ENCODE measurements at regions not wholly inside any gene's neighbourhood (a gene's known extent, or its start where the extent isn't known, plus 50 kb on each side); places are given as distances from the start of the nearest gene placed in this dataset.

GRCh38 chr2:71950256-71951082 lies 197.2 kb downstream of the CYP26B1 start:
- no peaks in the 10 kb centered on the region for H3K9me3 ChIP-seq
- no peaks in the 10 kb centered on the region for H3K36me3 ChIP-seq
- H3K4me3 ChIP-seq = no peak overlapping the region
- TF ChIP-seq POLR2AphosphoS5 (IDR thresholded peaks at IDR 0.05) (no peak), EP300 (IDR thresholded peaks at IDR 0.05) (no peak), POLR2A (IDR thresholded peaks at IDR 0.05) (no peak), CTCF (IDR thresholded peaks at IDR 0.05) (no peak)
- no peak for DNase-seq
- intact Hi-C loops (cut with DNase I; ENCODE audit: low total_unique reads) = no loop called here
- no peak overlapping the region for H3K27ac ChIP-seq
- no peaks in the 10 kb centered on the region for H3K4me1 ChIP-seq
- H3K27me3 ChIP-seq = no peaks in the 10 kb centered on the region
- 63 to 71% (median 69%) methylated on average over 4 of the region's 4 CpGs for WGBS, 5 donors

GRCh38 chr2:71949537-71949798 lies 198.2 kb downstream of the CYP26B1 start:
- H3K9me3 ChIP-seq = no peaks in the 10 kb centered on the region
- H3K27me3 ChIP-seq = peaks cover 0 to 3% (median 0%) of the 10 kb centered on the region in 3 donors
- no peak for DNase-seq
- no peak overlapping the region for H3K27ac ChIP-seq
- intact Hi-C loops (cut with DNase I; ENCODE audit: low total_unique reads) = no loop called here
- no peaks in the 10 kb centered on the region for H3K4me1 ChIP-seq
- H3K4me3 ChIP-seq = no peak overlapping the region
- 83 to 95% (median 89%) methylated on average over 3 of the region's 3 CpGs for WGBS, 5 donors
- H3K36me3 ChIP-seq = no peaks in the 10 kb centered on the region
- TF ChIP-seq CTCF (IDR thresholded peaks at IDR 0.05) (no peak), EP300 (IDR thresholded peaks at IDR 0.05) (no peak)

- 72 to 78% (median 77%) methylated on average over 11 of the region's 11 CpGs for WGBS, 5 donors
- intact Hi-C loops (cut with DNase I; ENCODE audit: low total_unique reads) = no loop called here
- no peak overlapping the region for H3K27ac ChIP-seq
- no peaks in the 10 kb centered on the region for H3K4me1 ChIP-seq
- TF ChIP-seq EP300 (IDR thresholded peaks at IDR 0.05) (no peak), CTCF (IDR thresholded peaks at IDR 0.05) (no peak), POLR2A (IDR thresholded peaks at IDR 0.05) (no peak), POLR2AphosphoS5 (IDR thresholded peaks at IDR 0.05) (no peak)
- H3K36me3 ChIP-seq = no peaks in the 10 kb centered on the region
- H3K4me3 ChIP-seq = no peak overlapping the region
- DNase-seq = no peak
- peaks cover 0 to 3% (median 0%) of the 10 kb centered on the region in 3 donors for H3K27me3 ChIP-seq
- H3K9me3 ChIP-seq = no peaks in the 10 kb centered on the region
These were observed 198.7 kb downstream of the CYP26B1 start for GRCh38 chr2:71948781-71949536.

GRCh38 chr2:71947809-71948208 lies 199.9 kb downstream of the CYP26B1 start:
- H3K36me3 ChIP-seq = no peaks in the 10 kb centered on the region
- peaks cover 0 to 3% (median 0%) of the 10 kb centered on the region in 3 donors for H3K27me3 ChIP-seq
- TF ChIP-seq CTCF (IDR thresholded peaks at IDR 0.05) (no peak), POLR2A (IDR thresholded peaks at IDR 0.05) (no peak), POLR2AphosphoS5 (IDR thresholded peaks at IDR 0.05) (no peak), EP300 (IDR thresholded peaks at IDR 0.05) (no peak)
- no peaks in the 10 kb centered on the region for H3K9me3 ChIP-seq
- no peak for DNase-seq
- intact Hi-C loops (cut with DNase I; ENCODE audit: low total_unique reads) = no loop called here
- no peak overlapping the region for H3K27ac ChIP-seq
- WGBS, 5 donors = 92 to 99% (median 97%) methylated on average over 5 of the region's 5 CpGs
- no peaks in the 10 kb centered on the region for H3K4me1 ChIP-seq
- no peak overlapping the region for H3K4me3 ChIP-seq

Measured in stomach (tissue), 8 donors.